Dendritic cell treated with granulocyte-macrophage colony-stimulating factor and Interleukin-4, amounts not matched to agents 40 ng/mL and 50 ng/mL, for 4 days (primary cell): ENCODE measurements at regions not wholly inside any gene's neighbourhood (a gene's known extent, or its start where the extent isn't known, plus 50 kb on each side); places are given as distances from the start of the nearest gene placed in this dataset.
"Not testable (repeated sequence)": the region's sequence is repeated elsewhere in the genome, so short reads cannot be mapped to it uniquely, and the experiment has no call there.

ENCODE experiments used
- H3K27ac Mint-ChIP-seq: one replicate; pipeline ENCODE4 v1.8.0; 2022; ENCODE audit warnings: mild to moderate bottlenecking, mixed read lengths
- H3K27me3 Mint-ChIP-seq: one replicate; pipeline ENCODE4 v1.8.0; 2022; ENCODE audit warnings: mild to moderate bottlenecking, mixed read lengths
- H3K36me3 Mint-ChIP-seq: one replicate; pipeline ENCODE4 v1.8.0; 2022; ENCODE audit warnings: low read depth, mixed read lengths
- H3K4me1 Mint-ChIP-seq: one replicate; pipeline ENCODE4 v1.8.0; 2022; ENCODE audit warnings: low read depth, mixed read lengths
- H3K4me3 Mint-ChIP-seq: one replicate; pipeline ENCODE4 v1.8.0; 2022; ENCODE audit warnings: mild to moderate bottlenecking, moderate library complexity, mixed read lengths
- H3K9me3 Mint-ChIP-seq: one replicate; pipeline ENCODE4 v1.8.0; 2022; ENCODE audit warnings: mixed read lengths
- intact Hi-C: fragments of 100-400 bp; cut with micrococcal nuclease; formaldehyde crosslinking; loops from one replicate; pipeline ENCODE4 v1.15.0; 2022

DNA sequence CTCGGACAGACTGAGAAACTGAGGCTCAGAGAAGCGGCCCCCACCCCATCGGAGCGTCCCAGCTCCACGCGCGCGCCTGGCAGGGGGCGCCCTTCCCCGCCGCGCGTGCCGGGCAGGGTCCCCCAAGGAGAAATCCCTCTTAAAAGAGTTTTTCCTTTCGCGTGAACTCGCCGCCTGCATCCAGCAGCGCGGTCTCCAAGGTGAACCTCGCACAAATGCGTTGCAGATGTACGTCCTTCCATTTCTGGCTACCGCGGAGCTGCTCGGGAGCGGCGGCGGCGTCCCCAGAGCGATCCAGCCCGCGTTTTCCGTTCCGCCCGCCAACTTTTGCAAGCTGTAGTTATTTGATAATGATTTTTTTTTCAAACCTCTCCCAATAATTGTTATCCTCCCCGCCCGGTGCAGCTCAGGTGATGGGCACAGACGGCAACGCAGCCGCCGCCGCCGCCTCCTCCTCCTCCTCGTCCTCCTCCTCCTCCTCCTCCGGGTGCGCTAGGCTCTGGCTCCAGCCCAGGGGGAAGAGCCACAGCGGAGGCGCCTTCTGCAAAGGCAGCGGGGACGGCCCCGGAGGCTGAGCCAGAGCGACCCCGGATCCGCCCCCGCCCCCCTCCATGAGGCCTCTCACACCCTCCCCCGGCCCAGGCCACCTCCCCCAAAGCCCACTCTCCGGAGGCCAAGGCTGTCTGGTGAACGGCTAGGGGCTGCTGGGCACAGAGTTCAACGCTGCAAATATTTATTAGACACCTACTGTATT is 74.0 kb upstream of the CUX1 start:
- Mint-ChIP-seq H3K4me3 (peak overlapping the region; percentile 73), H3K27ac (no peak overlapping the region), H3K4me1 (peaks cover 62% of the 10 kb centered on the region), H3K9me3 (no peaks in the 10 kb centered on the region), H3K36me3 (no peaks in the 10 kb centered on the region), H3K27me3 (peaks cover 23% of the 10 kb centered on the region)
- intact Hi-C loops, result loop anchor here (1.0 kb wide), 1 partner anchor 72 kb away; no protein-coding TSS in a partner anchor

DNA sequence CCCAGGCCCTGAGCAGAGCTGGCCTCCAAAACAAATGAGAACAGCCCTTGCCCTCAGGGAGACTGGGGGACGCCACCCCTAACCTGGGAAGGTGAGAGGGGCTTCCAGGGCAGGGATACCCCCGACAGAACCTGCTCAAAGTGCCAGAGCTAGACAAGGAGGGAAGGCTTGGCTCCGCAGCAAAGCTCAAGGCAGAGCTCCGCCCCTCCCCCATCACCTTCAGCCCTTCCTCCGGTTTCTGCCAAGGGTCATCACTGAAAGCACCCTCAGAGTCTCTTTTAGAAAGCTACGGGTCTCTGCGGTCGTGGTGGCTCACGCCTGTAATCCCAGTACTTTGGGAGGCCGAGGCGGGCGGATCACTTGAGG is 73.4 kb upstream of the CUX1 start:
- H3K9me3 Mint-ChIP-seq, result no peaks in the 10 kb centered on the region
- intact Hi-C loops, result loop anchor here (1.0 kb wide), 1 partner anchor 71 kb away; no protein-coding TSS in a partner anchor
- no peaks in the 10 kb centered on the region for H3K36me3 Mint-ChIP-seq
- peaks cover 62% of the 10 kb centered on the region for H3K4me1 Mint-ChIP-seq
- no peak overlapping the region for H3K4me3 Mint-ChIP-seq
- H3K27ac Mint-ChIP-seq, result no peak overlapping the region
- H3K27me3 Mint-ChIP-seq, result peaks cover 23% of the 10 kb centered on the region

DNA sequence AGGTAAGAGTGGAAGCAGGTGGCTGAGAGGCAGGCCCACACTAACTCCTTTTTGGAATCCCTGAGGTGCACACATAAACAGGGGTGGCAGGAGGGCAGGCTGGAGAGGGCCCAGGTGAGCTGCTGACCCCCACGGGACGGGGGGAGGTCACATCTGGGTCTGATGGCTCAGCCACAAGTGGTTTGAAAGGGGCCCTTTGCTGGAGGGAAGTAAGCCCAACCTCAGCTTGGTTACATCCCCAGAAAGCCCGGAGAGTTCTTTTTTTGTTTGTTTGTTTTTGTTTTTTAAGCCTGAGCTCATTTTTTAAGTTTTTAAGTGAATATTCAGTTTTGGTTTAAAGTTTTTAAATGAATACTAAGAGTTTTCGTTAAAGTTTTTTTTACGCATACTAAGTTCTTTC is 72.8 kb upstream of the CUX1 start:
- H3K27ac Mint-ChIP-seq, result no peak overlapping the region
- no peaks in the 10 kb centered on the region for H3K36me3 Mint-ChIP-seq
- H3K4me1 Mint-ChIP-seq, result peaks cover 60% of the 10 kb centered on the region
- no peaks in the 10 kb centered on the region for H3K9me3 Mint-ChIP-seq
- no peak overlapping the region for H3K4me3 Mint-ChIP-seq
- H3K27me3 Mint-ChIP-seq, result peaks cover 22% of the 10 kb centered on the region
- intact Hi-C loops, result no loop called here

DNA sequence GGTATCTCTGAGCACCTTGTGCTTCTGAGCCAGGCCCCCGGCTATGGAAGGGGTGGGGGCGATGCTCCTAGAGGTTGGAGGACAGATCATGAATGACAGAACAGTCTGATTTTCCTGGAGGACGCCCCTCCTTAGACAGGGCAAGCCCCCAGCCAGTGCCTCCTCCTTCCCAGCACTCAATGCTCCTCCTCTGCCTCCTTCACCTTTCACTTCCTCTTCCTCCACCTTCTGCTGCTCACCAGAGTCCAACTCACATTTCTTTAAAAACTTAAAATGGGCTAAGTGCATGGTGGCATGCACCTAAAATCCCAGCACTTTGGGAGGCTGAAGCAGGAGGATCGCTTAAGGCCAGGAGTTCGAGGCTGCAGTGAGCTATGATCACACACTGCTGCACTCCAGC is 71.1 kb upstream of the CUX1 start:
- no peaks in the 10 kb centered on the region for H3K9me3 Mint-ChIP-seq
- H3K27me3 Mint-ChIP-seq, result peaks cover 17% of the 10 kb centered on the region
- H3K27ac Mint-ChIP-seq, result no peak overlapping the region
- intact Hi-C loops, result no loop called here
- peaks cover 50% of the 10 kb centered on the region for H3K4me1 Mint-ChIP-seq
- no peaks in the 10 kb centered on the region for H3K36me3 Mint-ChIP-seq
- no peak overlapping the region for H3K4me3 Mint-ChIP-seq

DNA sequence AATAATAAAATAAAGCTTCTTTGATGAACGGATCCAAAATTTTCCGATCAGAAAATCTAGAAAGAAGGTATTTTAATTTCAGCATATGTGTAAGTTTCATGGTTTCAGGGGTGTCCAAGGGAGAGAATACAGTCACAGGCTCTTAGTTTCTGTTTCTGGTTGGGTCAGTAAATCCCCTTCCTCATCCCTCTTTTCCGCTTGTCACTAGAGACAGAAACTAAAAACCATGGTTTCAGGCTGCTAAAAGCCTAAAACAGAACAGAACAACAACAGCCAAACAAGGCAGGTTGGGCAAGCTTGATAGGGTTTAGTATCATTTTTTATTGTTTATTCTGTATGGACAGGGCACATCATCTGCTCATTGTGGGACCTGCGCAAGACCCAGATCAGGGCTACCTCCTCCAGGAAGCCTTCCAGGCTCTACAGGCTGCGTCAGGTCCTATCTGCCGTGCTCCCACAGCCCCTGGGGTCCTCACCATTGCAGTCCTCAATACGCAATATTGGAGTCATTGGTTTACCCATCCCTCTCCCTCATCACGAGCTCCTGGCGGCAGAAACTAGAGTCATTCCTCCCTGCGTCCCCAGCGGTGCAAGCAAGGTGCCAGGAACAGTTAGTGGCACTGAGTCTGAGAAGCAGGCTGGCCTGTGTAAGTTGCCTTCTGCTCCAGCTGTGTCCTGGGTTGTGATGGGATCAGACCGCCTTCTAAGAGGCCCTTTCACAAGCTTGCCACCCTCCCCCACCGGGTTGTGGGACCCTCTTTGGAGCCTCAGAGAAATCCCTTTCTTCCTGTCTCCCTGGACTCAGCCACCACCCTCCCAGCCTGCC is 70.2 kb upstream of the CUX1 start:
- Mint-ChIP-seq H3K27ac (no peak overlapping the region), H3K4me3 (no peak overlapping the region), H3K9me3 (no peaks in the 10 kb centered on the region), H3K36me3 (no peaks in the 10 kb centered on the region), H3K27me3 (peaks cover 14% of the 10 kb centered on the region), H3K4me1 (peaks cover 43% of the 10 kb centered on the region)
- intact Hi-C loops, result no loop called here

GRCh38 chr7:101747879-101748345 is 69.5 kb upstream of the CUX1 start:
- no peaks in the 10 kb centered on the region for H3K36me3 Mint-ChIP-seq
- peaks cover 36% of the 10 kb centered on the region for H3K4me1 Mint-ChIP-seq
- no peak overlapping the region for H3K4me3 Mint-ChIP-seq
- intact Hi-C loops, result no loop called here
- H3K9me3 Mint-ChIP-seq, result no peaks in the 10 kb centered on the region
- H3K27me3 Mint-ChIP-seq, result peaks cover 11% of the 10 kb centered on the region
- H3K27ac Mint-ChIP-seq, result no peak overlapping the region

DNA sequence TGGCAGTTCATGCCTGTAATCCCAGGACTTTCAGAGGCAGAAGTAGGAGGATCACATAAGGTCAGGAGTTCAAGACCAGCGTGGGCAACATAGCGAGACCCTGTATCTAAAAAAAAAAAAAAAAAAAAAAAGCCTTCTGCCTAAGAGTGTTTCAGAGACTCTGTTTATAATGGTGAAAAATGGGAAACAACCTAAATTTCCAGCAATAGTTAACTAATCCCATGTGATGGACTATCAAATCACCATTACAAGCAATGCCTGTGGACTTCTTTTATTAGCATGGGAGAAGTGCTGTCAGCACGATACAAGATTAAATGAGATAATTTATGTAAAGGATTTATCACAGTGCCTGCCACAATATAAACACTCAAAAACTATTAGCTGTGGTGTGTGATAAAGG is 67.5 kb upstream of the CUX1 start:
- H3K4me1 Mint-ChIP-seq, result peaks cover 36% of the 10 kb centered on the region
- intact Hi-C loops, result no loop called here
- H3K36me3 Mint-ChIP-seq, result no peaks in the 10 kb centered on the region
- H3K27ac Mint-ChIP-seq, result no peak overlapping the region
- no peaks in the 10 kb centered on the region for H3K9me3 Mint-ChIP-seq
- no peak overlapping the region for H3K4me3 Mint-ChIP-seq
- H3K27me3 Mint-ChIP-seq, result peaks cover 4% of the 10 kb centered on the region

- Mint-ChIP-seq H3K4me1 (peaks cover 13% of the 10 kb centered on the region), H3K27ac (no peak overlapping the region), H3K27me3 (no peaks in the 10 kb centered on the region), H3K4me3 (no peak overlapping the region), H3K36me3 (no peaks in the 10 kb centered on the region), H3K9me3 (no peaks in the 10 kb centered on the region)
- intact Hi-C loops, result no loop called here
Observed at GRCh38 chr7:101753316-101753715, 64.1 kb upstream of the CUX1 start.

- peaks cover 13% of the 10 kb centered on the region for H3K4me1 Mint-ChIP-seq
- no peaks in the 10 kb centered on the region for H3K36me3 Mint-ChIP-seq
- H3K27ac Mint-ChIP-seq, result peak overlapping the region; percentile 68
- peak overlapping the region; percentile 83 for H3K4me3 Mint-ChIP-seq
- no peaks in the 10 kb centered on the region for H3K9me3 Mint-ChIP-seq
- intact Hi-C loops, result no loop called here
- H3K27me3 Mint-ChIP-seq, result no peaks in the 10 kb centered on the region
Observed at GRCh38 chr7:101754424-101755159, 62.8 kb upstream of the CUX1 start.

- Mint-ChIP-seq H3K36me3 (no peaks in the 10 kb centered on the region), H3K4me3 (no peak overlapping the region), H3K27ac (no peak overlapping the region), H3K9me3 (no peaks in the 10 kb centered on the region), H3K4me1 (peaks cover 13% of the 10 kb centered on the region), H3K27me3 (no peaks in the 10 kb centered on the region)
- intact Hi-C loops, result no loop called here
Observed at GRCh38 chr7:101757879-101758278, 59.5 kb upstream of the CUX1 start.

DNA sequence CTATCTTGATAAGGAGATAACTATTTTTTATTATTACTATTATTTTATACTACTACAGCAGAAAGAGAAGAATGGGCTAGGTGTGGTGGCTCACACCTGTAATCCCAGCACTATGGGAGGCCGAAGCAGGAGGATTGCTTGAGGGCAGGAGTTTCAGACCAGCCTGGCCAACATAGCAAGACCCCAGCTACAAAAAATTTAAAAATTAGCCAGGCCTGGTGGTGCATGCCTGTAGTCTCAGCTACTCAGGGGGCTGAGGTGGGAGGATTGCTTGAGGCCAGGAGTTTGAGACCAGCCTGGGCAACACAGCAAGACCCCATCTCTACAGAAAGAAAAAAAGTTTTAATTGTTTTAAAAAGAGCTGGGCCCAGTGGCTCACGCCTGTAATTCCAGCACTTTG is 58.9 kb upstream of the CUX1 start:
- H3K4me3 Mint-ChIP-seq, intact Hi-C loops: not testable (repeated sequence)
- H3K4me1 Mint-ChIP-seq, result peaks cover 13% of the 10 kb centered on the region

GRCh38 chr7:101764221-101764620 is 53.2 kb upstream of the CUX1 start:
- no peaks in the 10 kb centered on the region for H3K9me3 Mint-ChIP-seq
- peaks cover 2% of the 10 kb centered on the region for H3K27me3 Mint-ChIP-seq
- no peaks in the 10 kb centered on the region for H3K36me3 Mint-ChIP-seq
- H3K27ac Mint-ChIP-seq, result no peak overlapping the region
- no peaks in the 10 kb centered on the region for H3K4me1 Mint-ChIP-seq
- no peak overlapping the region for H3K4me3 Mint-ChIP-seq
- intact Hi-C loops, result no loop called here

More for the DNA sequence above, 58.9 kb upstream of the CUX1 start:
- H3K27ac Mint-ChIP-seq, H3K9me3 Mint-ChIP-seq, H3K27me3 Mint-ChIP-seq, H3K36me3 Mint-ChIP-seq: not testable (repeated sequence)

GRCh38 chr7:101767544-101767943 is 49.9 kb upstream of the CUX1 start:
- H3K27me3 Mint-ChIP-seq, result peaks cover 12% of the 10 kb centered on the region
- H3K27ac Mint-ChIP-seq, result no peak overlapping the region
- intact Hi-C loops, result no loop called here
- H3K4me1 Mint-ChIP-seq, result peaks cover 10% of the 10 kb centered on the region
- H3K36me3 Mint-ChIP-seq, result no peaks in the 10 kb centered on the region
- no peak overlapping the region for H3K4me3 Mint-ChIP-seq
- no peaks in the 10 kb centered on the region for H3K9me3 Mint-ChIP-seq
